SK-N-SH (cell line): ENCODE measurements at regions not wholly inside any gene's neighbourhood (a gene's known extent, or its start where the extent isn't known, plus 50 kb on each side); places are given as distances from the start of the nearest gene placed in this dataset.

Experiments
- CTCF ChIA-PET: fragments of 300-600, 350-600 bp; formaldehyde crosslinking; extraction: SDS; loops from one replicate; lab custom pipeline; 2021; lab: Yijun Ruan, JAX
- POLR2A ChIA-PET: fragments of 350-600 bp; sonication (Branson Sonifier 250); formaldehyde crosslinking; extraction: SDS; loops from one replicate; lab custom pipeline; 2020; ENCODE audit warnings: antibody characterized with exemption, inconsistent platforms; lab: Yijun Ruan, JAX
- DNase-seq: peaks from one replicate; pipeline ENCODE4 v3.0.0; 2012
- H2AFZ ChIP-seq: fragments of 200-600 bp; sonication (generic); 2 replicates; pipeline ENCODE4 v1.8.1; 2016; ENCODE audit warnings: antibody characterized with exemption, mild to moderate bottlenecking, low read depth
- H3F3A ChIP-seq: fragments of 200-600 bp; sonication (generic); replicated peaks from 2 replicates; pipeline ENCODE3; 2016; ENCODE audit warnings: antibody characterized with exemption, mild to moderate bottlenecking; ENCODE audit not compliant: insufficient read depth
- H3K27ac ChIP-seq, 2 experiments: fragments of 200-500 bp in 1 of 2; fragments of 200-600 bp in 1 of 2; sonication (Bioruptor generic) in 1 of 2; sonication (generic), shearing (Covaris generic) in 1 of 2; 2 replicates each; pipeline versions ENCODE4 v1.5.1 to v1.6.1; 2014 to 2016; ENCODE audit warnings: low read depth in 2 of 2, inconsistent platforms in 1 of 2, low read length in 1 of 2, mild to moderate bottlenecking in 1 of 2, mixed read lengths in 1 of 2
- H3K27me3 ChIP-seq: fragments of 200-600 bp; sonication (generic), shearing (Covaris generic); 2 replicates; pipeline ENCODE4 v1.6.1; 2016; ENCODE audit warnings: mixed run types; ENCODE audit not compliant: insufficient read depth
- H3K36me3 ChIP-seq, 2 experiments: fragments of 200-500 bp in 1 of 2; fragments of 200-600 bp in 1 of 2; sonication (Bioruptor generic) in 1 of 2; sonication (generic) in 1 of 2; replicated peaks in 1 of 2; 2 replicates each; pipeline versions ENCODE3 to v1.5.1; 2014 to 2016; ENCODE audit warnings: low read length in 1 of 2, mild to moderate bottlenecking in 1 of 2; ENCODE audit not compliant: insufficient read depth in 2 of 2, control insufficient read depth in 1 of 2
- H3K4me1 ChIP-seq, 2 experiments: fragments of 200-500 bp in 1 of 2; fragments of 200-600 bp in 1 of 2; sonication (Bioruptor generic) in 1 of 2; sonication (generic), shearing (Covaris generic) in 1 of 2; 2 replicates each; pipeline versions ENCODE4 v1.5.1 to v1.6.1; 2014 to 2016; ENCODE audit warnings: low read depth in 1 of 2, low read length in 1 of 2, mixed run types in 1 of 2; ENCODE audit not compliant: insufficient read depth in 2 of 2, control insufficient read depth in 1 of 2
- H3K4me2 ChIP-seq: fragments of 200-600 bp; sonication (generic), shearing (Covaris generic); 2 replicates; pipeline ENCODE4 v1.6.1; 2017; ENCODE audit warnings: mixed run types
- H3K4me3 ChIP-seq, 2 experiments: fragments of 200-500 bp in 1 of 2; fragments of 200-600 bp in 1 of 2; sonication (Bioruptor generic) in 1 of 2; sonication (generic), shearing (Covaris generic) in 1 of 2; 2 replicates each; pipeline versions ENCODE4 v1.5.1 to v1.8.1; 2014 to 2016; ENCODE audit warnings: low read depth in 2 of 2, inconsistent platforms in 1 of 2, low read length in 1 of 2, mild to moderate bottlenecking in 1 of 2, mixed read lengths in 1 of 2, moderate library complexity in 1 of 2
- H3K79me2 ChIP-seq: fragments of 200-600 bp; sonication (generic); 2 replicates; pipeline ENCODE4 v1.8.1; 2017; ENCODE audit warnings: mild to moderate bottlenecking; ENCODE audit not compliant: insufficient read depth
- H3K9ac ChIP-seq: fragments of 200-600 bp; sonication (generic); 2 replicates; pipeline ENCODE4 v1.6.1; 2017; ENCODE audit warnings: mixed run types
- H3K9me2 ChIP-seq: fragments of 200-600 bp; sonication (generic); 2 replicates; pipeline ENCODE4 v1.6.1; 2017; ENCODE audit warnings: mixed run types
- H3K9me3 ChIP-seq: fragments of 200-600 bp; sonication (generic); 2 replicates; pipeline ENCODE4 v1.6.1; 2017; ENCODE audit warnings: mixed run types, mild to moderate bottlenecking, moderate library complexity
- H4K20me1 ChIP-seq: fragments of 200-600 bp; sonication (generic); 2 replicates; pipeline ENCODE4 v1.6.1; 2017; ENCODE audit warnings: mild to moderate bottlenecking, mixed run types; ENCODE audit not compliant: insufficient read depth
- CTCF ChIP-seq: fragments of 200-600 bp; sonication (generic); IDR thresholded peaks from 2 replicates; pipeline ENCODE4 v1.6.1; 2017; ENCODE audit warnings: antibody characterized with exemption, mild to moderate bottlenecking, moderate library complexity
- ELF1 ChIP-seq: IDR thresholded peaks from 2 replicates; pipeline ENCODE4 v1.4.0; 2012
- EP300 ChIP-seq, 2 experiments: IDR thresholded peaks; 2 replicates each; pipeline versions ENCODE4 v1.4.0 to v1.6.1; 2012; ENCODE audit warnings: borderline replicate concordance in 1 of 2, low read depth in 1 of 2, low read length in 1 of 2
- EZH2phosphoT487 ChIP-seq: fragments of 200-600 bp; sonication (generic); IDR thresholded peaks from 2 replicates; pipeline ENCODE4 v1.6.1; 2017; ENCODE audit warnings: low read depth, mixed run types, mild to moderate bottlenecking, antibody characterized with exemption, moderate library complexity, borderline replicate concordance
- FOSL2 ChIP-seq: IDR thresholded peaks from 2 replicates; pipeline ENCODE4 v1.4.0; 2012; ENCODE audit warnings: low read depth, mild to moderate bottlenecking, moderate library complexity, borderline replicate concordance
- FOXJ3 ChIP-seq: sonication (generic); formaldehyde crosslinking; IDR thresholded peaks from 2 replicates; pipeline ENCODE4 v1.5.1; 2020; ENCODE audit warnings: mild to moderate bottlenecking, missing genetic modification reagents
- FOXM1 ChIP-seq: IDR thresholded peaks from 2 replicates; pipeline ENCODE4 v1.4.0; 2012; ENCODE audit warnings: low read depth, mild to moderate bottlenecking
- GABPA ChIP-seq: IDR thresholded peaks from 2 replicates; pipeline ENCODE4 v1.4.0; 2012; ENCODE audit warnings: low read depth, mild to moderate bottlenecking
- MEF2A ChIP-seq: IDR thresholded peaks from 2 replicates; pipeline ENCODE4 v1.4.0; 2012; ENCODE audit warnings: low read depth, borderline replicate concordance
- MXI1 ChIP-seq: IDR thresholded peaks from 2 replicates; pipeline ENCODE4 v1.6.1; 2012; ENCODE audit warnings: mild to moderate bottlenecking, low read depth, low read length, improper control_type of control experiment
- NRF1 ChIP-seq: IDR thresholded peaks from 2 replicates; pipeline ENCODE4 v1.6.1; 2012; ENCODE audit warnings: low read depth, mild to moderate bottlenecking, low read length
- PBX3 ChIP-seq: IDR thresholded peaks from 2 replicates; pipeline ENCODE4; 2012
- RCOR1 ChIP-seq: fragments of 150-350 bp; IDR thresholded peaks from 2 replicates; pipeline ENCODE4 v1.6.1; 2017; ENCODE audit warnings: antibody characterized with exemption, low read length
- REST ChIP-seq: IDR thresholded peaks from 2 replicates; pipeline ENCODE4 v1.6.1; 2012; ENCODE audit warnings: mild to moderate bottlenecking, low read depth, low read length, moderate library complexity
- SIN3A ChIP-seq: IDR thresholded peaks from 2 replicates; pipeline ENCODE4 v1.6.1; 2012; ENCODE audit warnings: low read depth, mild to moderate bottlenecking, low read length, moderate library complexity, borderline replicate concordance
- TAF1 ChIP-seq: IDR thresholded peaks from 2 replicates; pipeline ENCODE4 v1.6.1; 2012; ENCODE audit warnings: low read depth, mild to moderate bottlenecking, low read length, moderate library complexity, borderline replicate concordance
- TEAD4 ChIP-seq: IDR thresholded peaks from 2 replicates; pipeline ENCODE4 v1.4.0; 2012; ENCODE audit warnings: mild to moderate bottlenecking, borderline replicate concordance; ENCODE audit not compliant: insufficient read depth
- YY1 ChIP-seq: IDR thresholded peaks from 2 replicates; pipeline ENCODE4 v1.4.0; 2012; ENCODE audit warnings: low read depth, mild to moderate bottlenecking
- WGBS: methylation state at CpG from one replicate; pipeline ENCODE4 v1.1.6; 2017; ENCODE audit warnings: low lambda C conversion rate; 5-methylcytosine and 5-hydroxymethylcytosine counted together
- TF ChIP-seq, protein P1 (sequence below): IDR thresholded peaks from 2 replicates; pipeline ENCODE4 v1.4.0; 2012; ENCODE audit warnings: low read depth, borderline replicate concordance

- Histone ChIP-seq H3K9me3 (no peaks in the 10 kb centered on the region), H3K4me1 (peaks cover 0 to 4% of the 10 kb centered on the region in 2 experiments; a peak in 2 of 4 replicates), H3K4me3 (no peak overlapping the region), H3K9me2 (no peaks in the 10 kb centered on the region), H2AFZ (no peak overlapping the region), H3K27ac (no peak overlapping the region), H3K27me3 (no peaks in the 10 kb centered on the region), H3K79me2 (no peaks in the 10 kb centered on the region), H3K4me2 (no peak overlapping the region), H3K9ac (no peak overlapping the region), H3K36me3 (no peaks in the 10 kb centered on the region), H3F3A (peaks cover 4% of the 10 kb centered on the region), H4K20me1 (no peaks in the 10 kb centered on the region)
- DNase-seq, result no peak
- no peak for TF ChIP-seq TEAD4
- TF ChIP-seq FOXM1, result no peak
- TF ChIP-seq FOXJ3 (CRISPR knock-in tag), result no peak
- POLR2A ChIA-PET, result no interaction called here
- WGBS, result 34% methylated on average over 2 of the region's 2 CpGs
- CTCF ChIA-PET, result no interaction called here
Measured at GRCh38 chr5:158419186-158419585, 560.2 kb upstream of the CLINT1 start.

- Histone ChIP-seq H3F3A (peaks cover 4% of the 10 kb centered on the region), H3K27me3 (no peaks in the 10 kb centered on the region), H3K36me3 (no peaks in the 10 kb centered on the region), H3K9me3 (no peaks in the 10 kb centered on the region), H3K4me3 (no peak overlapping the region; a peak in 1 of 4 replicates), H3K4me1 (peaks cover 0 to 4% of the 10 kb centered on the region in 2 experiments; a peak in 2 of 4 replicates), H3K9me2 (no peaks in the 10 kb centered on the region), H4K20me1 (no peaks in the 10 kb centered on the region), H3K4me2 (peak overlapping the region; percentile 56; the same call in 1 of the 2 replicates), H3K27ac (peak overlapping the region in 1 of 2 experiments; percentile 72; a peak in 2 of 4 replicates), H3K79me2 (no peaks in the 10 kb centered on the region), H3K9ac (no peak overlapping the region), H2AFZ (no peak overlapping the region; the same call in 1 of the 2 replicates)
- ChIA-PET CTCF (no interaction called here), POLR2A (no interaction called here)
- WGBS, result 31% methylated on average over 1 of the region's 1 CpG
- no peak for DNase-seq
- TF ChIP-seq PBX3, result peak; percentile 22; the same call in 1 of the 2 replicates
- TF ChIP-seq FOXM1, result no peak
- no peak for TF ChIP-seq TAF1
- TF ChIP-seq MXI1, result no peak
- no peak for TF ChIP-seq ELF1
- peak; percentile 53; the same call in 1 of the 2 replicates for TF ChIP-seq FOSL2
- no peak for TF ChIP-seq REST
- no peak for TF ChIP-seq RCOR1
- no peak for TF ChIP-seq YY1
- TF ChIP-seq GABPA, result no peak
- no peak for TF ChIP-seq NRF1
- TF ChIP-seq MEF2A, result 0 out of 2 replicates have a peak, but pooled peaks have one; percentile 6
- TF ChIP-seq EP300 (IDR thresholded peaks at IDR 0.05; ENCODE audit: borderline replicate concordance in 1 of 2, low read depth in 1 of 2, low read length in 1 of 2), result 0 out of 4 replicates have a peak, but pooled peaks of 1 of the 2 experiments have one; percentile 5
- no peak for TF ChIP-seq EZH2phosphoT487
- no peak for TF ChIP-seq CTCF
- TF ChIP-seq, protein P1, sequence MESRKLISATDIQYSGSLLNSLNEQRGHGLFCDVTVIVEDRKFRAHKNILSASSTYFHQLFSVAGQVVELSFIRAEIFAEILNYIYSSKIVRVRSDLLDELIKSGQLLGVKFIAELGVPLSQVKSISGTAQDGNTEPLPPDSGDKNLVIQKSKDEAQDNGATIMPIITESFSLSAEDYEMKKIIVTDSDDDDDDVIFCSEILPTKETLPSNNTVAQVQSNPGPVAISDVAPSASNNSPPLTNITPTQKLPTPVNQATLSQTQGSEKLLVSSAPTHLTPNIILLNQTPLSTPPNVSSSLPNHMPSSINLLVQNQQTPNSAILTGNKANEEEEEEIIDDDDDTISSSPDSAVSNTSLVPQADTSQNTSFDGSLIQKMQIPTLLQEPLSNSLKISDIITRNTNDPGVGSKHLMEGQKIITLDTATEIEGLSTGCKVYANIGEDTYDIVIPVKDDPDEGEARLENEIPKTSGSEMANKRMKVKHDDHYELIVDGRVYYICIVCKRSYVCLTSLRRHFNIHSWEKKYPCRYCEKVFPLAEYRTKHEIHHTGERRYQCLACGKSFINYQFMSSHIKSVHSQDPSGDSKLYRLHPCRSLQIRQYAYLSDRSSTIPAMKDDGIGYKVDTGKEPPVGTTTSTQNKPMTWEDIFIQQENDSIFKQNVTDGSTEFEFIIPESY, result no peak
- no peak for TF ChIP-seq SIN3A
Measured at GRCh38 chr5:158414780-158415179, 555.8 kb upstream of the CLINT1 start.
